GM21737 (cell line): ENCODE measurements at regions not wholly inside any gene's neighbourhood (a gene's known extent, or its start where the extent isn't known, plus 50 kb on each side); places are given as distances from the start of the nearest gene placed in this dataset.

ENCODE experiments used
- ATAC-seq: cut with Tn5 transposase; IDR thresholded peaks from one replicate; pipeline ENCODE4 v1.9.1; 2021; ENCODE audit warnings: mild to moderate bottlenecking, moderate library complexity; ENCODE audit not compliant: unreplicated experiment

GRCh38 chr13:73281746-73282145, 222.9 kb downstream of the KLF5 start:
- no peak for ATAC-seq

- ATAC-seq, result no peak
These were observed 219.4 kb downstream of the KLF5 start for GRCh38 chr13:73278186-73278585.

GRCh38 chr13:73275163-73275562, 216.4 kb downstream of the KLF5 start:
- no peak for ATAC-seq

- no peak for ATAC-seq
These were observed 215.3 kb downstream of the KLF5 start for GRCh38 chr13:73274147-73274546.

GRCh38 chr13:73273745-73274144, 214.9 kb downstream of the KLF5 start:
- no peak for ATAC-seq

GRCh38 chr13:73273276-73273675, 214.5 kb downstream of the KLF5 start:
- no peak for ATAC-seq

- ATAC-seq, result no peak
These were observed 214.0 kb downstream of the KLF5 start for GRCh38 chr13:73272831-73273230.

- ATAC-seq, result no peak
These were observed 209.5 kb downstream of the KLF5 start for GRCh38 chr13:73268306-73268705.

- ATAC-seq, result no peak
These were observed 207.9 kb downstream of the KLF5 start for GRCh38 chr13:73266640-73267180.

GRCh38 chr13:73262862-73263627, 204.2 kb downstream of the KLF5 start:
- no peak for ATAC-seq

- ATAC-seq, result no peak
These were observed 203.0 kb downstream of the KLF5 start for GRCh38 chr13:73261739-73262216.

- no peak for ATAC-seq
These were observed 200.5 kb downstream of the KLF5 start for GRCh38 chr13:73259061-73260017.

GRCh38 chr13:73258406-73258805, 199.6 kb downstream of the KLF5 start:
- no peak for ATAC-seq

GRCh38 chr13:73254827-73255226, 196.0 kb downstream of the KLF5 start:
- ATAC-seq, result no peak

GRCh38 chr13:73251626-73252265, 192.9 kb downstream of the KLF5 start:
- no peak for ATAC-seq

GRCh38 chr13:73250061-73250460, 191.3 kb downstream of the KLF5 start:
- no peak for ATAC-seq

- no peak for ATAC-seq
These were observed 190.1 kb downstream of the KLF5 start for GRCh38 chr13:73248711-73249580.

GRCh38 chr13:73248154-73248553, 189.3 kb downstream of the KLF5 start:
- no peak for ATAC-seq

GRCh38 chr13:73245246-73245645, 186.4 kb downstream of the KLF5 start:
- no peak for ATAC-seq

GRCh38 chr13:73244467-73244866, 185.7 kb downstream of the KLF5 start:
- ATAC-seq, result no peak
